ENCODE measurements at regions not wholly inside any gene's neighbourhood (a gene's known extent, or its start where the extent isn't known, plus 50 kb on each side); places are given as distances from the start of the nearest gene placed in this dataset.

DNA sequence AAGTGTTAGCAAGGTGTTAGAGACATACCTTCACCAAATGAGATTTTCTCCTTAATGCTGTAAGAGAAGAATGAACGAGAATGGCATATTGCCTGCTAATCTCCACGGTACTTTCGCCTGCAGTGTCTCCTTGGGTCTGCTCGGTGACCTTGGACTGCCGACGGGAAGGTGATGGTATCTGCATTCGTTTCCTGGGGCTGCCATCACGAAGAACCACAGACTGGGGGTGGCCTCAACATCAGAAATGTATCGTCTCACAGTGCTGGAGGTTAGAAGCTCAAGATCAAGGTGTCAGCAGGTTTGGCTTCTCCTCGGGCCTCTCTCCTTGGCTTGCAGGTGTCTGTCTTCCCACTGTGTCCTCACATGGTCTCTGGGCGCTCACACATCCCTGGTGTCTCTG, 86.3 kb upstream of the TNRC6C start:
- Histone ChIP-seq H3K27ac (ENCODE audit: low read depth, low read length) (no peak overlapping the region), H3K36me3 (ENCODE audit: control insufficient read depth in 2 of 4, insufficient read depth in 4 of 4, low read length in 3 of 4) (no peaks in the 10 kb centered on the region), H2AFZ (ENCODE audit: low read length) (no peak overlapping the region), H3K4me2 (ENCODE audit: insufficient read depth in 1 of 2, low read depth in 2 of 2, low read length in 2 of 2) (no peak overlapping the region), H4K91ac (replicated peaks; ENCODE audit: insufficient read length, low read length) (no peak overlapping the region), H2BK15ac (ENCODE audit: low read length) (no peak overlapping the region; the same call in 1 of the 2 replicates), H3K4me1 (replicated peaks in 1 of 4; ENCODE audit: control insufficient read depth in 3 of 4, insufficient read depth in 4 of 4, low read length in 3 of 4) (peaks cover 0 to 5% (median 2%) of the 10 kb centered on the region in 4 experiments; a peak in 5 of 7 replicates), H3K79me1 (ENCODE audit: low read depth, low read length) (no peaks in the 10 kb centered on the region), H2BK5ac (ENCODE audit: low read depth, low read length) (no peak overlapping the region), H3K4ac (replicated peaks; ENCODE audit: insufficient read length, low read depth, low read length) (no peak overlapping the region), H3K79me2 (ENCODE audit: control insufficient read depth in 1 of 2, insufficient read depth in 2 of 2, low read length in 2 of 2) (no peaks in the 10 kb centered on the region), H3K18ac (ENCODE audit: extremely low read depth, low read length) (no peak overlapping the region), H4K5ac (ENCODE audit: insufficient read length, low read depth, low read length) (no peak overlapping the region), H2BK120ac (replicated peaks; ENCODE audit: low read depth, low read length) (no peak overlapping the region), H3K9ac (replicated peaks in 1 of 4; ENCODE audit: extremely low read depth in 1 of 4, low read depth in 3 of 4, low read length in 3 of 4) (no peak overlapping the region), H2BK20ac (ENCODE audit: low read length) (no peak overlapping the region), H2BK12ac (ENCODE audit: low read depth, low read length) (peak overlapping the region; percentile 50; the same call in 1 of the 2 replicates), H3K14ac (ENCODE audit: insufficient read length) (no peak overlapping the region), H3K27me3 (replicated peaks in 1 of 4; ENCODE audit: control insufficient read depth in 3 of 4, extremely low read depth in 1 of 4, insufficient read depth in 3 of 4, low read length in 3 of 4) (peaks cover 0 to 2% (median 0%) of the 10 kb centered on the region in 4 experiments; a peak in 1 of 7 replicates), H3K23me2 (ENCODE audit: low read depth, low read length) (peaks cover 5% of the 10 kb centered on the region; the same call in 1 of the 2 replicates), H3K23ac (ENCODE audit: insufficient read length) (no peak overlapping the region), H4K20me1 (replicated peaks in 1 of 2; ENCODE audit: control insufficient read depth in 1 of 2, insufficient read depth in 2 of 2, low read length in 2 of 2) (peaks cover 0 to 4% of the 10 kb centered on the region in 2 experiments), H2AK5ac (ENCODE audit: low read depth, low read length) (no peak overlapping the region), H4K8ac (ENCODE audit: extremely low read depth, insufficient read depth, low read length) (peak overlapping the region; percentile 46; the same call in 1 of the 2 replicates), H3K9me3 (ENCODE audit: insufficient read depth in 2 of 2, low read depth in 1 of 2, low read length in 1 of 2) (peaks cover 8 to 10% of the 10 kb centered on the region in 2 experiments; a peak in 2 of 4 replicates), H3K4me3 (ENCODE audit: extremely low read depth in 1 of 4, insufficient read depth in 2 of 4, low read depth in 3 of 4, low read length in 4 of 4) (no peak overlapping the region), H3K56ac (replicated peaks; ENCODE audit: insufficient read length, low read depth, low read length) (no peak overlapping the region)
- DNase-seq (ENCODE audit: low read depth in 1 of 2, low spot score in 2 of 2): no peak
- 90% methylated on average over 11 of the region's 11 CpGs; no CpG with 5 or more reads in 1 of the 2 experiments for WGBS, 2 experiments (ENCODE audit: extremely low coverage in 1 of 2, insufficient coverage in 1 of 2, insufficient read length in 1 of 2, insufficient replicate concordance in 2 of 2, low coverage in 1 of 2, low lambda C conversion rate in 2 of 2, missing lambda C conversion rate in 1 of 2)
- TF ChIP-seq EZH2 (IDR thresholded peaks at IDR 0.05; ENCODE audit: low read depth, low read length, severe bottlenecking) (no peak), SAP30 (IDR thresholded peaks at IDR 0.05; ENCODE audit: insufficient read depth, insufficient replicate concordance, low read length) (no peak), SP2 (IDR thresholded peaks at IDR 0.05; ENCODE audit: low read length) (no peak)
- no peak for FAIRE-seq
- POLR2A ChIA-PET (ENCODE audit: partially characterized antibody): no interaction called here
- CTCF ChIA-PET (ENCODE audit: partially characterized antibody): no interaction called here
